Fibroblast of lung (primary cell): ENCODE measurements at regions not wholly inside any gene's neighbourhood (a gene's known extent, or its start where the extent isn't known, plus 50 kb on each side); places are given as distances from the start of the nearest gene placed in this dataset.

ENCODE experiments used
- DNase-seq, 2 donors: peaks; one replicate each; pipeline versions ENCODE4 v3.0.0 to v3.0.0-alpha.2; 2010; ENCODE audit warnings: low read depth in 2 of 2
- H2AFZ ChIP-seq: 2 replicates; pipeline ENCODE4 v1.5.1; 2012; ENCODE audit warnings: low read length, control low read depth, inconsistent platforms
- H3K27ac ChIP-seq: 2 replicates; pipeline ENCODE4 v1.5.1; 2011; ENCODE audit warnings: low read length, control low read depth; ENCODE audit not compliant: insufficient read depth
- H3K27me3 ChIP-seq: 2 replicates; pipeline ENCODE4 v1.5.1; 2011; ENCODE audit warnings: mild to moderate bottlenecking, low read length; ENCODE audit not compliant: control insufficient read depth, insufficient read depth
- H3K36me3 ChIP-seq: 2 replicates; pipeline ENCODE4 v1.5.1; 2011; ENCODE audit warnings: low read length; ENCODE audit not compliant: control insufficient read depth, insufficient read depth
- H3K4me1 ChIP-seq: 2 replicates; pipeline ENCODE4 v1.5.1; 2011; ENCODE audit warnings: low read length; ENCODE audit not compliant: control insufficient read depth, insufficient read depth; ENCODE audit errors: extremely low read depth
- H3K4me2 ChIP-seq: 2 replicates; pipeline ENCODE4 v1.5.1; 2011; ENCODE audit warnings: low read length, control low read depth; ENCODE audit not compliant: insufficient read depth; ENCODE audit errors: extremely low read depth
- H3K4me3 ChIP-seq, 4 experiments: fragments of 200-600 bp in 1 of 4; sonication (generic) in 1 of 4; replicated peaks in 1 of 4; 2 replicates each; pipeline ENCODE4 v1.5.1; 2011 to 2016; ENCODE audit warnings: low read length in 4 of 4, low read depth in 3 of 4, mild to moderate bottlenecking in 3 of 4, control low read depth in 2 of 4, inconsistent platforms in 1 of 4, mixed read lengths in 1 of 4; ENCODE audit not compliant: insufficient read depth in 1 of 4; ENCODE audit errors: control extremely low read depth in 1 of 4
- H3K79me2 ChIP-seq: 2 replicates; pipeline ENCODE4 v1.5.1; 2012; ENCODE audit warnings: mild to moderate bottlenecking, low read length, inconsistent platforms; ENCODE audit not compliant: control insufficient read depth, insufficient read depth
- H3K9ac ChIP-seq: 2 replicates; pipeline ENCODE4 v1.5.1; 2011; ENCODE audit warnings: mild to moderate bottlenecking, low read length, control low read depth; ENCODE audit not compliant: insufficient read depth
- H3K9me3 ChIP-seq: 2 replicates; pipeline ENCODE4 v1.5.1; 2012; ENCODE audit warnings: low read depth, low read length; ENCODE audit not compliant: control insufficient read depth, insufficient read depth
- H4K20me1 ChIP-seq: 2 replicates; pipeline ENCODE4 v1.5.1; 2011; ENCODE audit warnings: low read length; ENCODE audit not compliant: control insufficient read depth, insufficient read depth; ENCODE audit errors: extremely low read depth
- EZH2 ChIP-seq: IDR thresholded peaks from 2 replicates; pipeline ENCODE4 v1.5.1; 2012; ENCODE audit warnings: low read length, control low read depth, mild to moderate bottlenecking; ENCODE audit errors: missing control alignments
- TF ChIP-seq, protein P1 (sequence below), 2 donors: IDR thresholded peaks in 1 of 2; conservative IDR thresholded peaks in 1 of 2; 1 replicate in 1 of 2; 2 replicates in 1 of 2; pipeline ENCODE4 v1.5.1; 2011 to 2012; ENCODE audit warnings: low read length in 2 of 2, control low read depth in 1 of 2, inconsistent platforms in 1 of 2, low read depth in 1 of 2, mild to moderate bottlenecking in 1 of 2

GRCh38 chr14:84965279-84965678 lies 564.7 kb upstream of the FLRT2 start:
- H3K79me2 ChIP-seq: no peaks in the 10 kb centered on the region
- no peaks in the 10 kb centered on the region for H3K36me3 ChIP-seq
- no peaks in the 10 kb centered on the region for H3K27me3 ChIP-seq
- no peak overlapping the region for H3K9ac ChIP-seq
- no peak overlapping the region for H3K4me2 ChIP-seq
- no peak for DNase-seq
- H3K4me1 ChIP-seq: no peaks in the 10 kb centered on the region
- H3K27ac ChIP-seq: no peak overlapping the region
- TF ChIP-seq EZH2: no peak
- H3K4me3 ChIP-seq: no peak overlapping the region
- no peaks in the 10 kb centered on the region for H3K9me3 ChIP-seq
- H4K20me1 ChIP-seq: no peaks in the 10 kb centered on the region
- no peak overlapping the region for H2AFZ ChIP-seq

DNA sequence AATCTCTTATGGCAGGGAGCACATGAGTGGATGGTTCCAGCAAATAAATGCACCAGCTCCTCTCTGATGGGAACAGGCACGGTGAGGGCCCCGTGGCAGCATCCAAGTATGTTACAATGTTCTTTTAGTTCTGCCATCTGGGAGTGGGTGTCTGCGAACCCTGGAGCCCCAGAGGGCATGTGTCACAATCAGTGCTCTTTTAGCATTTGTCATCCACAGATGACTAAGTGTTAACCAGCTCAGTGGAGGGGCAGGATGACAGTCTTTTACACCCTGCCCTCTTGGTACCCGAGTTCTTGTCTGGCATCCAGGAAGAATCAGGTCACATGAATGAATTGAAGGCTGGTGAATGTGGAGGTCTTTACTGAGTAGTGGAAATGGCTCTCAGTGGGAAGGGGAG lies 560.4 kb upstream of the FLRT2 start:
- Histone ChIP-seq H3K27ac (no peak overlapping the region), H3K27me3 (no peaks in the 10 kb centered on the region), H3K4me3 (no peak overlapping the region), H3K4me1 (no peaks in the 10 kb centered on the region), H3K9ac (no peak overlapping the region), H3K4me2 (no peak overlapping the region), H3K36me3 (no peaks in the 10 kb centered on the region), H3K79me2 (no peaks in the 10 kb centered on the region), H3K9me3 (no peaks in the 10 kb centered on the region), H4K20me1 (no peaks in the 10 kb centered on the region), H2AFZ (no peak overlapping the region)
- DNase-seq: no peak
- TF ChIP-seq EZH2: no peak
- TF ChIP-seq, protein P1, sequence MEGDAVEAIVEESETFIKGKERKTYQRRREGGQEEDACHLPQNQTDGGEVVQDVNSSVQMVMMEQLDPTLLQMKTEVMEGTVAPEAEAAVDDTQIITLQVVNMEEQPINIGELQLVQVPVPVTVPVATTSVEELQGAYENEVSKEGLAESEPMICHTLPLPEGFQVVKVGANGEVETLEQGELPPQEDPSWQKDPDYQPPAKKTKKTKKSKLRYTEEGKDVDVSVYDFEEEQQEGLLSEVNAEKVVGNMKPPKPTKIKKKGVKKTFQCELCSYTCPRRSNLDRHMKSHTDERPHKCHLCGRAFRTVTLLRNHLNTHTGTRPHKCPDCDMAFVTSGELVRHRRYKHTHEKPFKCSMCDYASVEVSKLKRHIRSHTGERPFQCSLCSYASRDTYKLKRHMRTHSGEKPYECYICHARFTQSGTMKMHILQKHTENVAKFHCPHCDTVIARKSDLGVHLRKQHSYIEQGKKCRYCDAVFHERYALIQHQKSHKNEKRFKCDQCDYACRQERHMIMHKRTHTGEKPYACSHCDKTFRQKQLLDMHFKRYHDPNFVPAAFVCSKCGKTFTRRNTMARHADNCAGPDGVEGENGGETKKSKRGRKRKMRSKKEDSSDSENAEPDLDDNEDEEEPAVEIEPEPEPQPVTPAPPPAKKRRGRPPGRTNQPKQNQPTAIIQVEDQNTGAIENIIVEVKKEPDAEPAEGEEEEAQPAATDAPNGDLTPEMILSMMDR (conservative IDR thresholded peaks at IDR 0.05 in 1 of 2, IDR thresholded peaks at IDR 0.05 in 1 of 2; ENCODE audit: low read depth in 1 of 2, low read length in 2 of 2): no peak

GRCh38 chr14:84975241-84975902 lies 554.6 kb upstream of the FLRT2 start:
- Histone ChIP-seq H3K4me1 (no peaks in the 10 kb centered on the region), H3K4me3 (no peak overlapping the region), H2AFZ (no peak overlapping the region), H3K4me2 (no peak overlapping the region), H3K9ac (no peak overlapping the region), H3K79me2 (no peaks in the 10 kb centered on the region), H3K27ac (no peak overlapping the region), H3K36me3 (no peaks in the 10 kb centered on the region), H4K20me1 (no peaks in the 10 kb centered on the region), H3K27me3 (no peaks in the 10 kb centered on the region), H3K9me3 (no peaks in the 10 kb centered on the region)
- TF ChIP-seq, protein P1 (conservative IDR thresholded peaks at IDR 0.05 in 1 of 2, IDR thresholded peaks at IDR 0.05 in 1 of 2; ENCODE audit: low read depth in 1 of 2, low read length in 2 of 2): no peak
- no peak for TF ChIP-seq EZH2
- DNase-seq: no peak
